HG03575 (cell line): ENCODE measurements at regions not wholly inside any gene's neighbourhood (a gene's known extent, or its start where the extent isn't known, plus 50 kb on each side); places are given as distances from the start of the nearest gene placed in this dataset.
"Not testable (repeated sequence)": the region's sequence is repeated elsewhere in the genome, so short reads cannot be mapped to it uniquely, and the experiment has no call there.

Experiments used
- ATAC-seq: cut with Tn5 transposase; IDR thresholded peaks from one replicate; pipeline ENCODE4 v1.9.1; 2021; ENCODE audit not compliant: unreplicated experiment, insufficient number of reproducible peaks, low FRiP score; ENCODE audit errors: extremely low read depth

DNA sequence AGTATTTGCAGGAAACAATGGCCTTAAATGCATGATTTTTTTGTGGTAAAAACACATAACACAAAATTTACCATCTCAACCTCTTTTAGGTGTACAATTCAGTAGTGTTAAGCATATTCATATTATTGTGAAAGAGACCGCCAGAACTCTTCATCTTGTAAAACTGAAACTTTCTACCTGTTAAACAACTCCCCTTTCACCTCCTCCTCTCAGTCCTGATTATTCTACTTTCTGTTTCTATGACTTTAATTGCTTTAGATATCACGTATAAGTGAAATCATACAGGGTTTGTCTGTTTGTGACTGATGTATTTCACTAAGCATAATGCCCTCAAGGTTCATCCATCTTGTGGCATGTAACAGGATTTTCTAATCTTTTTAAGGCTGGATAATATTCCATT, 353.4 kb downstream of the ADAMTS20 start:
- no peak for ATAC-seq

DNA sequence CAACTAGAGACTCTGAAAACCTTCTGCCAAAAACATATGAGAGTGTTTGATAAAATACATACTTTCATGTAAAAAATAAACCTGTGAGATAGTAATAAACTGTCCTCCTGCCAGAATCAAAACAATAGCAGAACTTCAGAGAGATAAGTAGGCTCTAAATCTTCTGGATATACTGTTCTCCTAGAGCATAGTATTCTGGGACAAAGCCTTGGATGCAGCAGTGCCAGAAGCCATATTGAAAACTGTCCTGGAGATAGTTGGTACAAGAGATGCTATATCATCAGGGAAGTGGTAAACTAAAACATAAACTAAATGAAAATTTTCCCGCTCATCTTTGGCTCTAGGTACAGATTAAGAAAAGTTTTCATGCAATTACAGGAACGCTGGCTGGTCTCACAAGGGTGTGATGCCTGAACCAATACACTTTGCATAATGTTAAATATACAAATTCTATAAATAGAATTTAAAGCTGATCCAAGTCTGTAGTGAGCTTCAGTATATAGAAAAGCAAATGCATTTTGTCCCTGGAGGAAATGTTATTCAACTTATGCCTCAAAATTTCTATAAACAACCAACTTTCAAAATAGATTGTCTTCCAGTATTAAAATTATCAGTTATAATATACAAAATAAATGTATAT, 355.6 kb downstream of the ADAMTS20 start:
- ATAC-seq: no peak

GRCh38 chr12:43193096-43193495, 358.9 kb downstream of the ADAMTS20 start:
- ATAC-seq: not testable (repeated sequence)

DNA sequence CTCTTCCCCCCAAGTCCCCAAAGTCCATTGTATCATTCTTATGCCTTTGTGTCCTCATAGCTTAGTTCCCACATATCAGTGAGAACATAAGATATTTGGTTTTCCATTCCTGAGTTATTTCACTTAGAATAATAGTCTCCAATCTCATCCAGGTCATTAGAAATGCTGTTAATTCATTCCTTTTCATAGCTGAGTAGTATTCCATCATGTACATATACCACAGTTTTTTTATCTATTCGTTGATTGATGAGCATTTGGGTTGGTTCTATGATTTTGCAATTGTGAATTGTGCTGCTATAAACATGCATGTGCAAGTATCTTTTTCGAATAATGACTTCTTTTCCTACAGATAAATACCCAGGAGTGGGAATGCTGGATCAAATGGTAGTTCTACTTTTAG, 359.6 kb downstream of the ADAMTS20 start:
- not testable (repeated sequence) for ATAC-seq

- no peak for ATAC-seq
Observed at GRCh38 chr12:43180242-43180641, 371.8 kb downstream of the ADAMTS20 start.

GRCh38 chr12:43179486-43179885, 372.5 kb downstream of the ADAMTS20 start:
- no peak for ATAC-seq

GRCh38 chr12:43177276-43177675, 374.7 kb downstream of the ADAMTS20 start:
- no peak for ATAC-seq

DNA sequence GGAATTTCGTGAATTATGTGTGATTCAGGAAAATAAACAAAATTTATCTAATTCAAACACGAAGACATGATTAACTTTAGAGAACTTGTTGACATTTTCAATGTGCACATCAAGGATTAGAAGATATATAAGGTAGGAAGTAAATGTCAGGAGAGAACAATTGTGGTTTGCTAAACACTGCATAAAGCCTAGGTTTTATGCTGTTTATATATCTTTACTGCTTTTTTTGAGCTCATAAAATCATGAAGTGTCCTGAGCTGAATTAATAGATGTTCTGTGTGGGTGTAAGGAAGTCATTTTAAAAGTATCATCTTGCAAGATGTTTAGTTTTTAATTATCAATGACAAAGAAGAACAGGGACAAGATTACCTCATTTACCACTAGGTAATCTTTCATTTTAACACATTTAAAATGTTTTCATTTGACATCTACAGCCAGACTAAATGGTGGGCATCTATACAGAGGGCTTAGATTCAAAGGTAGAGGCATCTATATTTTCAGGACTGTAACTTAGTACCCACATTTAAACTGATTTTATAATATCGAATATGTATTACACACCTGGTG, 382.8 kb downstream of the ADAMTS20 start:
- no peak for ATAC-seq

DNA sequence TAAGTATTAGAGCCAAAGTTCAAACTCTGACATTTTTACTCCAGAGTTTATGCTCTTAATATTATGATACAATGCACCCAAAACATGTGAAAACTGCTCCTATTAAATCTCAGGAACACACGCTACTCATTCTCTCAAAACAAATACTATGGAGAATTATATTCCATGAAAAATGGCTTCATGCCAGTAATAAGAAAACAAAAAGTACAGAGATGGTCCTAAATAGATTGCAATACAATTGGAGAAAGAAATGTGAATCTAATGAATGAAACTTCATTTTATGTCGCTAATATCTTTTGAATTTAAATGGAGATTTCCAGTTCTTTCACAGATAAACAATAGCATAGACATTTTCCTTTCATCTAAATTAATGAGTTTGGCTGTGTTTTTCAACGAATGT, 384.3 kb downstream of the ADAMTS20 start:
- ATAC-seq: no peak

DNA sequence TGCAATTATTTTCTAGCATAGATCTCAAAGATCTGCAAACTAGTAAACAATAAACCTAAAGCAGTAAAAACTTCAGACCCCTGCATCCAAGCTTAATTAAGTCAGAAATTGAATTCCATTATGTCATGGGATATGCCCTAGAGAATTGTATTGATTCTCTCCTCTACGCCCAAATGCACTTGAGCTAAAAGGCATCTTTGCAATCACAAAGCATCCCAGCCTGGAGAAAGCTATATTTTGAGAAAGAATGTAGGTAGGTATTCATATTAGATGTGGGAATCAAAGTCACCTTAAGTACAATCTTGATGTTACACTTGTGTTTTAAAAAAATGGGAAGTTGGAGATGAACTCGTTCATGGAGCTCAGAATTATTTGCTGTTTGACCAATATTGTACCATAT, 386.7 kb downstream of the ADAMTS20 start:
- ATAC-seq: no peak

DNA sequence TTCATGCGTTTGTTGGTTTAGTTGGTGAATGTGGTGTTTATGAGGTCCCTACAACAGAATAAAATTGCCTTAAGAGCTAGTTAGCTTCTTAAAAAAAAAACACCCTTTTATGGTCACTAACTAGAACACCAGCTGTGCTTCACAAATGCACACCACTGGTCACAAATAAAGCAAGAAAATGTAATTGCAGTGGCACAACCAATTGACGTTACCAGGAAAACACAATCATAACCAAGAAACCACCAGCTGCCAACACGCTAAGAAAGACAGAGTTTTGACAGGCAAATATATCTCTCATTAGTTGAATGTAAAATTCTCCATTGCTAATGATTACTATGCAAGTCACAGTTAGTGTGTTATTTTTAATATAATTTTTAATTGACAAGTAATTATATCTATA, 389.9 kb downstream of the ADAMTS20 start:
- ATAC-seq: no peak

GRCh38 chr12:43159506-43159905, 392.5 kb downstream of the ADAMTS20 start:
- no peak for ATAC-seq

- ATAC-seq: no peak
Observed at GRCh38 chr12:43158126-43158525, 393.9 kb downstream of the ADAMTS20 start.

- no peak for ATAC-seq
Observed at GRCh38 chr12:43155376-43155775, 396.6 kb downstream of the ADAMTS20 start.

- no peak for ATAC-seq
Observed at GRCh38 chr12:43154498-43155045, 397.4 kb downstream of the ADAMTS20 start.

DNA sequence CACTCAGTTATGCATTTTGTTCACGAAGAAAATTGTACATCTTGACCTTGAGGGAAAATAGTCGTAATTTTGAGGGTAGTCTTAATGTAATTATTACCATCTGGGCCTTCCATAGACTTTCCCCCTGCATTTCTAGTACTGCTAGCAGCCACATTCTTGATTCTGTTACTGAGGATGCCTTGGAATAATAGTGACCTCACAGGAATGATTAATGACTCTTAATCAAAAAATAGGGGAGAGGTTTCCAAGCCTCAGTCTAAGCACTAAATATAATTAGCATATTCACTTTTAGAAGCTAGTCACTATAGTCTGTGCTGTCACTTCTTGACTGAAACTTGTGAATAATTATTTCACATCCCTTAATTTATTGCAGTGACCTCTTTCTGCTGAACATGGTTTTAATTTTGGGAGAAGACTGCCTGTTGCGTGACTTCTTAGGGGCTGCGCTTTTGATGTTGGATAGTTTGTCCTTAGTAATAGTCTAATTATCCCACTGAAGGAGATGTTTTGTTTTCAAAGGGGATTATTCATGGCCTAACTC, 400.5 kb downstream of the ADAMTS20 start:
- ATAC-seq: no peak

DNA sequence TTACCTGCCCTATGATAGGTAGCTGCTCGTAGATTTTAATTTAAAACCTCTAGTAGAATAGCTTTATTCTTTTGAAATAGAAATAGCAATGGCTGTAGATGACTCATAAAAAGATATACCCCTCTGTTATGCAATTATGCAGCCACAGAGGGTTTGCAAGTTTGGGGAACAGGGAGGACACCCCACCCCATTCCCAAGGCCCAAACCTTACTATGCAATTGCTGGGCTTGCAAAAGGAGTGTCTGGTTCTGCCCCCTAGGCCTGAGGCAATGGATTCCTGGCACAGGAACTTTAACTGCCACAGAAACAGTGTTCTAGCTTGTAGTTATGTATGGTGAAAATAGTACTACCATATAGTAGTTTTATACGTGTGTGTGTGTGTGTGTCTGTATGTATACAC, 403.3 kb downstream of the ADAMTS20 start:
- no peak for ATAC-seq

DNA sequence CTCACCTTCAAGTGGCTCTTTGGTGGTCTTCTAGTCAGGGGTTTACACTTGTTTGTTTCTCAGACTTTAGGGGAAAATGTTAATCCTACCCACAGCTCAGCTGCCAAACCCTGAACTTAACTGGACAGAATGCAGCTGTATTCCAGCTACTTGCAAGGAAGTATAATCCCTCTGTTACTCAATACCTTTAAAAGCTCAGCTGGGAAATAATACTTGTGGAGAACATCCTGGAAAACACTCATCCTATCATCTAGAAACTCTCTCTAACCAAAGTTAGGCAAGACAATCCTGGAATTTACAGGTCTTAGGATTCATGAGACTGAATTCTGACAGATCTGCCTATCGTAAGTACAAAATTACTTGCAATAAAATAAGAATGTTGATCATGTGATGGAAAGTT, 404.1 kb downstream of the ADAMTS20 start:
- no peak for ATAC-seq

DNA sequence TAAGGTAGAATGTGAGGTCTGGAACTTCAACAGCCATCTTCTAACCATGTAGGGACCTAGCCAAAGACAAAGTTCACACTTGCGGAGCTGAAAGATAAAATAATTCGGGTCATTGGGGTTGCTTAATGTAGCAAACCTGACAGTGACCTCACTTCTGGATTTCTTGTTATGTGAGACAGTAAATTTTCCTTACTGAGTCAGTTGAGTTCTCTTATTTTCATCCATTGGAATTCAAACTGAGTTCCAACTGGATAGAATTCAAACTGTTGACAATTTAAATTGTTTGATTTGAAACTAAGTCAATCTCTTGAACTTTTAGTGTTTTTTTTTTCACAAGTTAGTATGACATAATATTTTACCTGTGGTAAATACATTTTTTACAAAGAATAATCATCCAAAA, 406.5 kb downstream of the ADAMTS20 start:
- ATAC-seq: no peak

DNA sequence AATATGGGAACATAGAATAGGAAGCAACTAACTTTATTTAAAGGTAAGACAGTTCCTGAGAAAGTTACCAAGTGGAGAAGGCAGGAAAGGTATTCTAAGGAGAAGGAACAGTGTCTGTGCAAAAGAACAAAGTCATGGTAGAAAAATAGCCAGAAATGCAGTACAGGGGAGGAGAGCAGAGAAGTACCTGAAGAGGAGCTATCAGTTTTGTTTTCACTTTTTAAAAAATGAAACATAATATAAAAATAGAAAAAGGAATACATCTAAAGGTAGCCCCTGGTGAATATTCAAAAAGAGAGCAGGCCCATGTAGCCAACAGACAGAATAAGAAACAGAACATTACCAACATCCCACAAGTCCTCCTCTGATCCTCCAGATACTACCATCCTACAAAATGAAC, 408.7 kb downstream of the ADAMTS20 start:
- ATAC-seq: no peak

GRCh38 chr12:43132291-43132690, 419.7 kb downstream of the ADAMTS20 start:
- no peak for ATAC-seq
